ENCODE measurements at regions not wholly inside any gene's neighbourhood (a gene's known extent, or its start where the extent isn't known, plus 50 kb on each side); places are given as distances from the start of the nearest gene placed in this dataset.

GRCh38 chr16:17847234-17847795 is 376.6 kb upstream of the XYLT1 start:
- no peak for DNase-seq

DNA sequence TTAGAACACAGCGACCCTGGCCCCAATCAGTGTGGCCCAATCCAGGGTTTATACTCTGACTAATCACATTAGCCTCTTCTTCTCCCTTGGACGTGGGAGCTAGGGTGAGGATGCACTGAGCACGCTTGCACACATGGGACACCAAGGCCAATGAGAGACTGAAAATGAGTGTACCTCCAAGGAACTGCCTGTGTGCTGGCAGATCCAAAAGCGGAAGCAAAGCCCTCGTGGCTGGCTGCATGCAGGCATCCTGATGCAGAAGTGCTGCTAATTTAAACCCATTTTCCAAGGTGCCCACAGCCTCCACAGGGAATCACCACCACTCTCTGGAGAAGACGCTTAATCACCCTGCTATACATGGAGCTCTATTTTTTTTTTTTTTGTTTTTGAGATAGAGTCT is 375.3 kb upstream of the XYLT1 start:
- DNase-seq = no peak

GRCh38 chr16:17845031-17845430 is 374.3 kb upstream of the XYLT1 start:
- no peak for DNase-seq

GRCh38 chr16:17843905-17844304 is 373.1 kb upstream of the XYLT1 start:
- DNase-seq = no peak

- no peak for DNase-seq
Observed at GRCh38 chr16:17839907-17840306, 369.1 kb upstream of the XYLT1 start.

DNA sequence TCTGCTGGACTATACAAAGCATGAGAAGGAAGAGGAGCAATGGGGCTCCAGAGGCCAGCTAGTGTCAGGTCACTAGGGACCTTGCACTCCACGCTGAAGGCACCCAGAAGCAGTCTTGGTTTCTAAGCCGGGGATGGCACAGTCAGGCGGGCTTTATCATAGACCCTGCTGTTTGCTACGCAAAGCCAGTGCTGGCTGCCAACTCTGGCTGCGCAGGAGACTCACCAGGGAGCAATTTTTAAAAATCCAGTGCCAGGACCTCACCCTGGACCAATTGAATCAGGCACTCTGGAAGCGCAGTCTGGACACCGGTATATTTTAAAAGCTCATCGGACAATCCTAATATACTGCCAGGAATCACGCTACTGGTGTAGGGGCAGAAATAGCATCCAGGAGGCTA is 368.5 kb upstream of the XYLT1 start:
- DNase-seq = no peak

GRCh38 chr16:17836868-17837602 is 366.3 kb upstream of the XYLT1 start:
- no peak for DNase-seq

- no peak for DNase-seq
Observed at GRCh38 chr16:17835118-17835876, 364.5 kb upstream of the XYLT1 start.

DNA sequence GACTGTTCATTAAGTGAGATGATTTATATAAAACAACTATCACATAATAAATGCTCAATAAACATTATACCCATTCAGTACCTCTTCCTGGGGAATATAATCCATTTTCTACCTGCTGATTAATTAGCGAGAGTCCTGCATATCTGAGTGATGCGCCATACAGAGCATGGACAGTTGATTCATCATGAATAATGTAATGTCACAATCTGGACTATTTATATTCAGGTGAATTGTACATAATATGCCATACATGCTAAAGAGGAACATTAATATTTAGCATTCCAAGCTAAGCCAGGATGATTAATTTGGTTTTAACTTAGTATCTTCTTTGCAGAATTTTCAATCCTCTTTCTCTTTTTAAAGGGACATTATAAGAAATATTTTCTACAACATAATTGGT is 362.0 kb upstream of the XYLT1 start:
- no peak for DNase-seq

GRCh38 chr16:17831330-17831729 is 360.6 kb upstream of the XYLT1 start:
- DNase-seq = no peak

GRCh38 chr16:17830651-17831050 is 359.9 kb upstream of the XYLT1 start:
- DNase-seq = no peak

DNA sequence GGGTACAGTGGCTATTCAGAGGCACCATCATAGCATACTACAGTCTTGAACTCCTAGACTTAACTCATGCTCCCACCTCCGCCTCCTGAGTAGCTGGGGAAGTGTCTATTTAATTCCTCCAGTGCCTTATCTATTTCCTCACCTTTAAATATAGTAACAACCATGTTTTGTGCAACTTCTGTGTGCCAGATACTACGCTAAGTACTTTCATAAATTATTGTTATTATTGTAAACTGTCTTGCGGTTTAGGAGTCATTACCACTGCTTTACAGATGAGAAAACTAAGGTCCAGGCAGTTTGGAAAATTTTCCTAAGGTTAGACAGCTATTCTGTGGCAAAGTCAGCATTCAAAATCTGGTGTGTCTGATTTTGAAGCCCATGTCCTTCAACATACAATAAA is 359.1 kb upstream of the XYLT1 start:
- DNase-seq = no peak

DNA sequence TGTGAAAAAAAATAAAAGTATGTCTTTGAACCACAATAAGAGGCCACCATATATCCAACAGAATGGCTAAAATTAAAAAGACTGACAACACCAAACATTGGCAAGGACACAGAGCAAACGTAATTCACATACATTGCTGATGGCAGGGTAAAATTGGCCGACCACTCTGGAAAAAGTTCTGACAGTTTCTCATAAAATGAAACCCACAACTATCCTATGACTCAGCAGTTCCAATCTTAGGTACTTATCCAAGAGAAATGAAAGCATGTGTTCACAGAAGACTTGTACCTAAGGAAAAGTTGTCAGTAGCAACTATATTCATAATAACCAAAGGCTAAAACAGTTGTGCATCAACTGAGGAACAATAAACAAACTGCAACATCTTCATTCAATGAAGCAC is 357.3 kb upstream of the XYLT1 start:
- no peak for DNase-seq

- DNase-seq = no peak
Observed at GRCh38 chr16:17827313-17827712, 356.6 kb upstream of the XYLT1 start.

- DNase-seq = no peak
Observed at GRCh38 chr16:17817943-17818342, 347.2 kb upstream of the XYLT1 start.

GRCh38 chr16:17817260-17817659 is 346.5 kb upstream of the XYLT1 start:
- no peak for DNase-seq

DNA sequence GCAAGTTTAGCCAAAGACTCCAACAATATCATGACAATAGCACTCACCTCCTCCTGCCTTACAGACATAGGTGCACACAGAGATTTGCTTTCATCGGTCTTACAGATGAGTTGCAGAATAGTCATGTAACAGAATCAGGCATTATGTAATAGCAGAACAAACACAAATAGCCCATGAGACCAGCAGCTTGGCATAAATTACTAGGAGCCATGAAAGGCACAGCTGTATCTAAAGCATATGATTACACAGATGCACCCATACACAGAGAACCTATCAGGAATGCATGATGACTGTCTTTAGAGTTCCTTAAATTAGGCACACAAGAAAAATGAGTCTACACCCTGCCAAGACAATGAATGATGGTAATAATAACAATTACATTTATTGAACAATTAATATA is 342.0 kb upstream of the XYLT1 start:
- DNase-seq = no peak

DNA sequence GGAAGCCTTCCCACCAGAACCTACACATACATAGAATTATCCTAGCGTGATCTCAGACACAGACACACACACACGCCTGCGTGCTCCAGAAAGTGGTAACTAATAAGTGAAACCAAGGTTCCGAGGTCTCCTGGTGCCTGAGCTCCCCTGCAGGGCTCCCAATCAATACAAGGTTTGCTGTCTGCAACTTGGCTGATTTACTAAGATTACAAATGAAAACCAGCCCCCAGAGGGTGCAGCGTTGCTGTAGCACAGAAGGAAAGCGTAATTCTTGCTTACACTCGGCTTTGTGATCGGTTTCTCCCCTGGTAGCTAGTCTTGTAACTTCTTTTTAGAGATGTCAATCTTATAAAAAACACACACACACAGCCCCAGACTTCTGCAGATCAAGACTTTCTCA is 334.1 kb upstream of the XYLT1 start:
- no peak for DNase-seq

GRCh38 chr16:17803625-17804410 is 333.1 kb upstream of the XYLT1 start:
- DNase-seq = no peak

DNA sequence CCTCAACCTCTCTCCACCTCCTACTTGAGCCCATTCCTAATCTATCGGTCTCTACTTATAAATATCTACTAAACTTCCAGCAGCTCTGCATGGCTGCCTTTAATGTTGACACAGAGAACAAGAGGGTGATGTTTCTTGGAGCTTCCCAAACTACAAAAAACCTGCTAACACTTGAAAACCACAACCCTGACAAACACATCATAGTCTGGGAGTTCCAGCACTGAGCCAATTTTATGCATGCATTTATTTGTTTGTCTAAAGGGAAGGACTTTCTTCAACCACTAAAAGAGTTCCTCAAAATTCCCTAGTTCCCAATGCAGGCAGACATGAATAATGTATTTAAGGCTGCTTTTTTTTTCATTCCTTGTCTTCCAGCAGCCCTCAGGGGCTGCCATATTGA is 331.8 kb upstream of the XYLT1 start:
- DNase-seq = no peak

DNA sequence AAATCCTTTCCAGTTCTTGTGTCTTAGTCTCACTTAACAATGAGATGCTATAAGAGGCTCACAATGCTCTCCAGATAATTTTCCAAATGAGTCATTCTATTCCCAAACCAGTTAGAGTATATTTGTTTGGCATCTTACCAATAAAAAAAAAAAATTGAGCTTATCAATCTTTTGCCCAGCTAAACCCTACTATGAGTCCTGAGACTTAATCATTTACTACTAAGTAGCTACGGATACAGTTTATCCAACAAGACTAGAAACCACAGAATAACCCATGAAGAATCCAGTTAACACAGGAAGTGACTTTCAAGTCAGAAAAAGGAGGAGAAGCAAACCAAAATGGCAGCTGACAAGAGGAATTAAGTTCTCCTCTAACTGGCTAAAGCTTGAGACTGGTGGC is 330.3 kb upstream of the XYLT1 start:
- DNase-seq = no peak

DNA sequence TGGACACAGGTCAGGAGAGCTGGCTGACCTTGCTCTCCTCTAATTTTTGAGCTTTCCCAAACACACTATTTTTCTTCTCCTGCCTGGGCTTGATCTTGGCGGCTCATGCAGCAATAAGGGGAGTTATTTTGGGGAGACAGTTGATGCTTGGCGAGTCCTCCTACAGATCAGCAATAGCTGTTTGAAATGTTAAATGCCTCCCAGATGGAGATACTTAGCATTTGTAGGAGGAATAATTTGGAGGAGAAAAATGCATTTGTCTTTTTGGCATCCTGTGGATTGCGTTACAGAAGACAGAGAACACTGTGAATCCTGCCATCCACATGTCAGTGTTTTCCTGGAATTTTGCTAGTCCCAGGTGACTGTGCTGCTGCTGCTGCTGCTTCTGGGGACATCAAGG is 328.0 kb upstream of the XYLT1 start:
- no peak for DNase-seq

DNA sequence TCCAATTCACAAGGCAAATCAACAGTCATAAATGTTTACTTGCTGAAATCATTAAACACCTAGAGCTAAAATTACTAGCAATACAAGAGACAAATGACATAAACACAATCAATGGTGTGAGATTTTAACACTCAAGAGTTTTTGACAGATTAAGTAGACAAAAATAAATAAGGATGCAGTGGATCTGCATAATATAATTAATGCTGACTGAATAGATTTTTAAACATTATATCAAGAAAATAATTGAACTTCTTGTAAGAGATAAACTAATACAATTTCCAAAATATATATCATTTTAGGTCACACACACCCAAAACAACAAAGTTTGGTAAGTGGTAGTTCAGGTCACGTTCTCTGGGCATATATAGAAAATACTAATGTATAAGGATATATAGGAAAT is 322.6 kb upstream of the XYLT1 start:
- no peak for DNase-seq

- DNase-seq = no peak
Observed at GRCh38 chr16:17784073-17784472, 313.3 kb upstream of the XYLT1 start.

Measured in activated CD4-positive, alpha-beta T cell treated with anti-CD3 and anti-CD28 coated beads, Interleukin-2, amount 50 U/mL, for 1 hour (primary cell).